ENCODE measurements at regions not wholly inside any gene's neighbourhood (a gene's known extent, or its start where the extent isn't known, plus 50 kb on each side); places are given as distances from the start of the nearest gene placed in this dataset.

- Histone ChIP-seq H3K27me3 (ENCODE audit: control insufficient read depth in 1 of 2, insufficient read depth in 2 of 2, low read length in 2 of 2) (peaks cover 5 to 6% of the 10 kb centered on the region in 2 experiments), H3K36me3 (ENCODE audit: insufficient read depth, low read length) (no peaks in the 10 kb centered on the region), H3K9me3 (ENCODE audit: control insufficient read depth in 1 of 2, insufficient read depth in 1 of 2, low read length in 2 of 2) (peaks cover 0 to 3% of the 10 kb centered on the region in 2 experiments), H3K27ac (ENCODE audit: low read depth in 1 of 2, low read length in 2 of 2) (no peak overlapping the region), H3K4me1 (ENCODE audit: insufficient read depth, low read length) (no peaks in the 10 kb centered on the region), H3K4me3 (ENCODE audit: low read length) (no peak overlapping the region)
- Mint-ChIP-seq H3K36me3 (ENCODE audit: low read depth) (no peaks in the 10 kb centered on the region), H3K27ac (no peak overlapping the region), H3K4me1 (ENCODE audit: low read depth) (no peaks in the 10 kb centered on the region), H3K27me3 (peaks cover 44% of the 10 kb centered on the region), H3K9me3 (no peaks in the 10 kb centered on the region), H3K4me3 (no peak overlapping the region)
- ChIA-PET POLR2A (no interaction called here), CTCF (no interaction called here)
- TF ChIP-seq, protein P1, sequence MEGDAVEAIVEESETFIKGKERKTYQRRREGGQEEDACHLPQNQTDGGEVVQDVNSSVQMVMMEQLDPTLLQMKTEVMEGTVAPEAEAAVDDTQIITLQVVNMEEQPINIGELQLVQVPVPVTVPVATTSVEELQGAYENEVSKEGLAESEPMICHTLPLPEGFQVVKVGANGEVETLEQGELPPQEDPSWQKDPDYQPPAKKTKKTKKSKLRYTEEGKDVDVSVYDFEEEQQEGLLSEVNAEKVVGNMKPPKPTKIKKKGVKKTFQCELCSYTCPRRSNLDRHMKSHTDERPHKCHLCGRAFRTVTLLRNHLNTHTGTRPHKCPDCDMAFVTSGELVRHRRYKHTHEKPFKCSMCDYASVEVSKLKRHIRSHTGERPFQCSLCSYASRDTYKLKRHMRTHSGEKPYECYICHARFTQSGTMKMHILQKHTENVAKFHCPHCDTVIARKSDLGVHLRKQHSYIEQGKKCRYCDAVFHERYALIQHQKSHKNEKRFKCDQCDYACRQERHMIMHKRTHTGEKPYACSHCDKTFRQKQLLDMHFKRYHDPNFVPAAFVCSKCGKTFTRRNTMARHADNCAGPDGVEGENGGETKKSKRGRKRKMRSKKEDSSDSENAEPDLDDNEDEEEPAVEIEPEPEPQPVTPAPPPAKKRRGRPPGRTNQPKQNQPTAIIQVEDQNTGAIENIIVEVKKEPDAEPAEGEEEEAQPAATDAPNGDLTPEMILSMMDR (IDR thresholded peaks at IDR 0.05), result no peak
- ATAC-seq (ENCODE audit: poor library complexity), result no peak
- DNase-seq, result no peak
- intact Hi-C loops (cut with DNase I, micrococcal nuclease), result no loop called here
Measured at GRCh38 chr2:118292991-118293390, 204.7 kb downstream of the INSIG2 start.

- Histone ChIP-seq H3K4me3 (ENCODE audit: low read length) (no peak overlapping the region), H3K9me3 (ENCODE audit: control insufficient read depth in 1 of 2, insufficient read depth in 1 of 2, low read length in 2 of 2) (peaks cover 0 to 3% of the 10 kb centered on the region in 2 experiments), H3K27ac (ENCODE audit: low read depth in 1 of 2, low read length in 2 of 2) (no peak overlapping the region), H3K27me3 (ENCODE audit: control insufficient read depth in 1 of 2, insufficient read depth in 2 of 2, low read length in 2 of 2) (peaks cover 0 to 5% of the 10 kb centered on the region in 2 experiments), H3K36me3 (ENCODE audit: insufficient read depth, low read length) (no peaks in the 10 kb centered on the region), H3K4me1 (ENCODE audit: insufficient read depth, low read length) (no peaks in the 10 kb centered on the region)
- ChIA-PET CTCF (interaction anchor here (0.6 kb wide), 1 partner anchor 9 kb away, joined by 6 read pairs; no protein-coding TSS in a partner anchor), POLR2A (no interaction called here)
- Mint-ChIP-seq H3K27me3 (peaks cover 41% of the 10 kb centered on the region), H3K4me1 (ENCODE audit: low read depth) (no peaks in the 10 kb centered on the region), H3K36me3 (ENCODE audit: low read depth) (no peaks in the 10 kb centered on the region), H3K27ac (no peak overlapping the region), H3K9me3 (no peaks in the 10 kb centered on the region), H3K4me3 (no peak overlapping the region)
- no peak for DNase-seq
- TF ChIP-seq, protein P1 (IDR thresholded peaks at IDR 0.05), result no peak
- intact Hi-C loops (cut with DNase I, micrococcal nuclease), result no loop called here
- no peak for ATAC-seq (ENCODE audit: poor library complexity)
Measured at GRCh38 chr2:118291251-118291880, 203.1 kb downstream of the INSIG2 start.

- Histone ChIP-seq H3K27me3 (ENCODE audit: control insufficient read depth in 1 of 2, insufficient read depth in 2 of 2, low read length in 2 of 2) (peaks cover 3 to 5% of the 10 kb centered on the region in 2 experiments), H3K27ac (ENCODE audit: low read depth in 1 of 2, low read length in 2 of 2) (no peak overlapping the region), H3K36me3 (ENCODE audit: insufficient read depth, low read length) (no peaks in the 10 kb centered on the region), H3K9me3 (ENCODE audit: control insufficient read depth in 1 of 2, insufficient read depth in 1 of 2, low read length in 2 of 2) (peaks cover 0 to 3% of the 10 kb centered on the region in 2 experiments), H3K4me1 (ENCODE audit: insufficient read depth, low read length) (no peaks in the 10 kb centered on the region), H3K4me3 (ENCODE audit: low read length) (no peak overlapping the region)
- ATAC-seq (ENCODE audit: poor library complexity), result no peak
- Mint-ChIP-seq H3K4me1 (ENCODE audit: low read depth) (no peaks in the 10 kb centered on the region), H3K9me3 (no peaks in the 10 kb centered on the region), H3K36me3 (ENCODE audit: low read depth) (no peaks in the 10 kb centered on the region), H3K27me3 (peaks cover 35% of the 10 kb centered on the region), H3K27ac (no peak overlapping the region), H3K4me3 (no peak overlapping the region)
- DNase-seq, result no peak
- intact Hi-C loops (cut with DNase I, micrococcal nuclease), result no loop called here
- CTCF ChIA-PET, result interaction anchor here (0.6 kb wide), 1 partner anchor 9 kb away, joined by 6 read pairs; no protein-coding TSS in a partner anchor
- POLR2A ChIA-PET, result no interaction called here
- TF ChIP-seq, protein P1 (IDR thresholded peaks at IDR 0.05), result no peak
Measured at GRCh38 chr2:118290411-118291250, 202.4 kb downstream of the INSIG2 start.
